ENCODE measurements at regions not wholly inside any gene's neighbourhood (a gene's known extent, or its start where the extent isn't known, plus 50 kb on each side); places are given as distances from the start of the nearest gene placed in this dataset.

- WGBS (ENCODE audit: insufficient coverage, low coverage, low lambda C conversion rate, missing lambda C conversion rate), result 80% methylated on average over 5 of the region's 29 CpGs
- Histone ChIP-seq H3K4me1 (no peaks in the 10 kb centered on the region), H3K36me3 (no peaks in the 10 kb centered on the region), H3K27ac (no peak overlapping the region), H3K27me3 (no peaks in the 10 kb centered on the region), H3K4me3 (no peak overlapping the region), H3K9me3 (no peaks in the 10 kb centered on the region)
- intact Hi-C loops (cut with DNase I), result no loop called here
- ATAC-seq (no peak), DNase-seq (no peak)
- TF ChIP-seq CTCF (IDR thresholded peaks at IDR 0.05), result no peak
- TF ChIP-seq POLR2A (IDR thresholded peaks at IDR 0.05), result no peak
These were observed 174.0 kb downstream of the ASB1 start for GRCh38 chr2:238600506-238601432.

- Histone ChIP-seq H3K4me1 (no peaks in the 10 kb centered on the region), H3K36me3 (no peaks in the 10 kb centered on the region), H3K27ac (no peak overlapping the region), H3K9me3 (no peaks in the 10 kb centered on the region), H3K27me3 (no peaks in the 10 kb centered on the region), H3K4me3 (no peak overlapping the region)
- TF ChIP-seq POLR2A (IDR thresholded peaks at IDR 0.05) (no peak), CTCF (IDR thresholded peaks at IDR 0.05) (no peak)
- ATAC-seq, result no peak
- DNase-seq, result no peak
- 71% methylated on average over 9 of the region's 11 CpGs for WGBS (ENCODE audit: insufficient coverage, low coverage, low lambda C conversion rate, missing lambda C conversion rate)
- intact Hi-C loops (cut with DNase I), result no loop called here
These were observed 174.9 kb downstream of the ASB1 start for GRCh38 chr2:238601433-238602222.

- DNase-seq (no peak), ATAC-seq (no peak)
- H3K36me3 ChIP-seq, result no peaks in the 10 kb centered on the region
- H3K4me3 ChIP-seq, result no peak overlapping the region
- H3K27ac ChIP-seq, result no peak overlapping the region
- intact Hi-C loops (cut with DNase I), result no loop called here
- WGBS (ENCODE audit: insufficient coverage, low coverage, low lambda C conversion rate, missing lambda C conversion rate), result 33% methylated on average over 6 of the region's 6 CpGs
- no peak for TF ChIP-seq CTCF (IDR thresholded peaks at IDR 0.05)
- H3K27me3 ChIP-seq, result no peaks in the 10 kb centered on the region
- H3K9me3 ChIP-seq, result no peaks in the 10 kb centered on the region
- no peaks in the 10 kb centered on the region for H3K4me1 ChIP-seq
These were observed 175.7 kb downstream of the ASB1 start for GRCh38 chr2:238602223-238602960.

- intact Hi-C loops (cut with DNase I), result no loop called here
- ATAC-seq (no peak), DNase-seq (no peak)
- Histone ChIP-seq H3K27me3 (no peaks in the 10 kb centered on the region), H3K4me3 (no peak overlapping the region), H3K36me3 (no peaks in the 10 kb centered on the region), H3K27ac (no peak overlapping the region), H3K4me1 (no peaks in the 10 kb centered on the region), H3K9me3 (no peaks in the 10 kb centered on the region)
- TF ChIP-seq POLR2A (IDR thresholded peaks at IDR 0.05) (no peak), CTCF (IDR thresholded peaks at IDR 0.05) (no peak)
These were observed 176.9 kb downstream of the ASB1 start for GRCh38 chr2:238603596-238603995.
